Right lobe of liver (tissue), 6 donors: ENCODE measurements at regions not wholly inside any gene's neighbourhood (a gene's known extent, or its start where the extent isn't known, plus 50 kb on each side); places are given as distances from the start of the nearest gene placed in this dataset.

Experiments used
- ATAC-seq, 4 donors: fragments of 200-7000 bp; cut with Tn5 transposase; one replicate each; pipeline ENCODE4 v1.9.1; 2020; ENCODE audit warnings: mild to moderate bottlenecking in 4 of 4, moderate library complexity in 4 of 4
- DNase-seq, 3 donors: peaks; one replicate each; pipeline ENCODE4 v3.0.0-alpha.2; 2020
- H3K27ac ChIP-seq, 3 donors: fragments of 200-600 bp; one replicate each; pipeline ENCODE4 v1.8.0; 2022
- H3K27me3 ChIP-seq, 2 donors: fragments of 200-600 bp; one replicate each; pipeline ENCODE4 v1.8.0; 2022
- H3K36me3 ChIP-seq, 4 donors: fragments of 200-600 bp; sonication (generic) in 1 of 4; one replicate each; pipeline versions ENCODE4 v1.5.1 to v1.8.0; 2017 to 2022; ENCODE audit warnings: control low read depth in 1 of 4
- H3K4me1 ChIP-seq, 4 donors: fragments of 200-600 bp; sonication (generic) in 1 of 4; one replicate each; pipeline versions ENCODE4 v1.5.1 to v1.8.0; 2017 to 2022; ENCODE audit warnings: control low read depth in 1 of 4
- H3K4me3 ChIP-seq, 3 donors: fragments of 200-600 bp; one replicate each; pipeline ENCODE4 v1.8.0; 2022
- H3K9me3 ChIP-seq, 4 donors: fragments of 200-600 bp; sonication (generic) in 1 of 4; one replicate each; pipeline versions ENCODE4 v1.5.1 to v1.8.0; 2017 to 2022; ENCODE audit warnings: control low read depth in 1 of 4
- CTCF ChIP-seq, 4 donors: fragments of 200-600 bp in 3 of 4; fragments of 450-650 bp in 1 of 4; IDR thresholded peaks; one replicate each; pipeline versions ENCODE4 v1.5.1 to v1.8.0; 2016 to 2022; ENCODE audit warnings: antibody characterized with exemption in 4 of 4, mild to moderate bottlenecking in 2 of 4
- POLR2A ChIP-seq: fragments of 450-650 bp; IDR thresholded peaks from one replicate; pipeline ENCODE4 v1.6.1; 2017; ENCODE audit warnings: antibody characterized with exemption, mild to moderate bottlenecking
- WGBS: methylation state at CpG from one replicate; pipeline ENCODE4 v1.1.6; 2018; ENCODE audit warnings: low coverage, low lambda C conversion rate; ENCODE audit not compliant: insufficient coverage; ENCODE audit errors: missing lambda C conversion rate; 5-methylcytosine and 5-hydroxymethylcytosine counted together
- intact Hi-C, 2 donors: fragments of 100-400 bp; cut with DNase I; formaldehyde crosslinking; loops; one replicate each; pipeline versions ENCODE4 v1.11.2 to v1.14.1; 2022
- donor health status: DM: no; HTN: yes; CAD: no.
- donor health status: DM: no; HTN: no; CAD: no.
- donor health status: DM: no; HTN: no; CAD: no.
- donor health status: DM: no; HTN: yes; CAD: no.
- donor health status: DM: no; HTN: yes; CAD: no.

GRCh38 chr3:40969341-40969740 lies 230.0 kb upstream of the CTNNB1 start:
- ATAC-seq, result no peak
- TF ChIP-seq POLR2A (no peak), CTCF (IDR thresholded peaks at IDR 0.05) (no peak)
- no peaks in the 10 kb centered on the region for H3K36me3 ChIP-seq
- no peak overlapping the region for H3K27ac ChIP-seq
- no peaks in the 10 kb centered on the region for H3K27me3 ChIP-seq
- DNase-seq, result no peak
- intact Hi-C loops, result no loop called here
- WGBS, result no CpG with 5 or more reads among the region's 3 CpGs
- no peak overlapping the region for H3K4me3 ChIP-seq
- H3K4me1 ChIP-seq, result peaks cover 0 to 10% (median 0%) of the 10 kb centered on the region in 4 donors
- no peaks in the 10 kb centered on the region for H3K9me3 ChIP-seq

- no peaks in the 10 kb centered on the region for H3K27me3 ChIP-seq
- H3K4me1 ChIP-seq, result peaks cover 0 to 10% (median 0%) of the 10 kb centered on the region in 4 donors
- no peak for ATAC-seq
- intact Hi-C loops, result no loop called here
- H3K27ac ChIP-seq, result no peak overlapping the region
- H3K9me3 ChIP-seq, result no peaks in the 10 kb centered on the region
- WGBS, result 75% methylated on average over 3 of the region's 3 CpGs
- no peak for TF ChIP-seq CTCF (IDR thresholded peaks at IDR 0.05)
- no peak for TF ChIP-seq POLR2A
- H3K4me3 ChIP-seq, result no peak overlapping the region
- no peak for DNase-seq
- H3K36me3 ChIP-seq, result no peaks in the 10 kb centered on the region
These were observed 229.4 kb upstream of the CTNNB1 start for GRCh38 chr3:40969756-40970466.

- no peak overlapping the region for H3K4me3 ChIP-seq
- DNase-seq, result peak; percentile 50 to 60 (median 59)
- no peaks in the 10 kb centered on the region for H3K36me3 ChIP-seq
- peaks cover 0 to 10% (median 0%) of the 10 kb centered on the region in 4 donors for H3K4me1 ChIP-seq
- intact Hi-C loops, result no loop called here
- no peaks in the 10 kb centered on the region for H3K9me3 ChIP-seq
- TF ChIP-seq CTCF (IDR thresholded peaks at IDR 0.05), result no peak
- H3K27me3 ChIP-seq, result no peaks in the 10 kb centered on the region
- peak overlapping the region in 1 of 3 donors; percentile 25 for H3K27ac ChIP-seq
- ATAC-seq, result peak; percentile 87 to 96 (median 90)
- 14% methylated on average over 10 of the region's 10 CpGs for WGBS
These were observed 227.8 kb upstream of the CTNNB1 start for GRCh38 chr3:40971191-40972168.

- WGBS, result 67% methylated on average over 3 of the region's 4 CpGs
- intact Hi-C loops, result no loop called here
- peak overlapping the region in 1 of 3 donors; percentile 25 for H3K27ac ChIP-seq
- H3K4me1 ChIP-seq, result peaks cover 0 to 10% (median 0%) of the 10 kb centered on the region in 4 donors
- H3K36me3 ChIP-seq, result no peaks in the 10 kb centered on the region
- no peaks in the 10 kb centered on the region for H3K9me3 ChIP-seq
- ATAC-seq, result no peak
- H3K27me3 ChIP-seq, result no peaks in the 10 kb centered on the region
- DNase-seq, result no peak
- no peak for TF ChIP-seq POLR2A
- TF ChIP-seq CTCF (IDR thresholded peaks at IDR 0.05), result no peak
- H3K4me3 ChIP-seq, result no peak overlapping the region
These were observed 227.0 kb upstream of the CTNNB1 start for GRCh38 chr3:40972350-40972749.
